Activated naive CD8-positive, alpha-beta T cell treated with anti-CD3 and anti-CD28 coated beads for 36 hours (primary cell): ENCODE measurements at regions not wholly inside any gene's neighbourhood (a gene's known extent, or its start where the extent isn't known, plus 50 kb on each side); places are given as distances from the start of the nearest gene placed in this dataset.
"Not testable (repeated sequence)": the region's sequence is repeated elsewhere in the genome, so short reads cannot be mapped to it uniquely, and the experiment has no call there.

Source experiments
- DNase-seq: peaks from one replicate; pipeline ENCODE4 v3.0.0; 2021
- H3K27ac Mint-ChIP-seq: one replicate; pipeline ENCODE4 v1.8.0; 2022; ENCODE audit warnings: mild to moderate bottlenecking, moderate library complexity, mixed read lengths
- H3K27me3 Mint-ChIP-seq: one replicate; pipeline ENCODE4 v1.8.0; 2022; ENCODE audit warnings: mild to moderate bottlenecking, mixed read lengths
- H3K36me3 Mint-ChIP-seq: one replicate; pipeline ENCODE4 v1.8.0; 2021; ENCODE audit warnings: mild to moderate bottlenecking, mixed read lengths
- H3K4me1 Mint-ChIP-seq: one replicate; pipeline ENCODE4 v1.8.0; 2021; ENCODE audit warnings: mixed read lengths
- H3K4me3 Mint-ChIP-seq: one replicate; pipeline ENCODE4 v1.8.0; 2022; ENCODE audit warnings: mild to moderate bottlenecking, moderate library complexity, mixed read lengths
- H3K9me3 Mint-ChIP-seq: one replicate; pipeline ENCODE4 v1.8.0; 2022; ENCODE audit warnings: mixed read lengths

DNA sequence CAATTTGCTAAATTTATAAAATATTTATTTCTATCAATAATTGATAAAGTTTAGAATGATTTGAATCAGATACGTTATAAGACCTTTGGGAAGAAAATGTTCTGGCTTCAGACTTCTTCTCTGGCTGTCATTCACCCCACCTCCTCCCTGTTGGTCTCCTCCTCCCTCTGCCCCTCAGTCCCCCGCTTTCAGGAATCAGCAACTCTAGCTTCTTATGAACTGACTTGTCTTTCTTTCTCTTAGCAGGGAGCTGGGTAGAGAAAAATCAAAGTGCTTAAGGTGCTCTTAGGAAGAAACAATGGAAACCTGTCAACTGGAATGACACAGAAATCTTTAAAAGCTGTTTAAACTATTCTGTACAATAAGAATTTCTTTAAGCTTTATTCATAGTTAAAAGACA lies 71.3 kb upstream of the ETV3 start:
- Mint-ChIP-seq H3K4me1 (no peaks in the 10 kb centered on the region), H3K27me3 (peaks cover 35% of the 10 kb centered on the region), H3K27ac (no peak overlapping the region), H3K9me3 (peaks cover 22% of the 10 kb centered on the region), H3K36me3 (no peaks in the 10 kb centered on the region), H3K4me3 (no peak overlapping the region)
- no peak for DNase-seq

- not testable (repeated sequence) for H3K4me1 Mint-ChIP-seq, H3K36me3 Mint-ChIP-seq, H3K27ac Mint-ChIP-seq, H3K4me3 Mint-ChIP-seq, DNase-seq, H3K9me3 Mint-ChIP-seq
- peaks cover 26% of the 10 kb centered on the region for H3K27me3 Mint-ChIP-seq
These were observed 67.8 kb upstream of the ETV3 start for GRCh38 chr1:157205982-157206381.

DNA sequence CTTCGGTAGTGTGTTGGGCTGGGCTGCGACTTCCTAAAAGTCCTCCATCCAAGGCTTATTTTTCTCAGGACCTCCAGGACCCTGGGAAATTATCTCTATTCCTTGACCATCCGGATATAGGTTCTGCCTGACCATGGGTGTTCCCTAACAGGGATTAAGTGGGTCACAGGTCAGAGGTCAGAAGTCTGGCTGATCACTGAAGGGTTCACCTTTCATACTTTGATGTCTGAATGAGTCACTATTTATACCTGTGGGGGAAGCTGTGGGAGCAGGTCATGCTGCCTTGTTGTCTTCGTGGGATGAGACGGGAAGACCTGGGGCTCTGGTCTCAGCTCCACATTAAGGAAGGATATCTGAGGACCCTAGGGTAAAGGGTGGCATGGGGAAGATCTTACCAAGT lies 65.0 kb upstream of the ETV3 start:
- Mint-ChIP-seq H3K9me3 (no peaks in the 10 kb centered on the region), H3K27me3 (peaks cover 19% of the 10 kb centered on the region), H3K4me1 (no peaks in the 10 kb centered on the region), H3K27ac (no peak overlapping the region), H3K36me3 (no peaks in the 10 kb centered on the region), H3K4me3 (no peak overlapping the region)
- no peak for DNase-seq

- Mint-ChIP-seq H3K27ac (no peak overlapping the region), H3K4me1 (no peaks in the 10 kb centered on the region), H3K36me3 (no peaks in the 10 kb centered on the region), H3K27me3 (peaks cover 18% of the 10 kb centered on the region), H3K9me3 (no peaks in the 10 kb centered on the region), H3K4me3 (no peak overlapping the region)
- DNase-seq = no peak
These were observed 64.1 kb upstream of the ETV3 start for GRCh38 chr1:157202331-157202730.

- Mint-ChIP-seq H3K9me3 (no peaks in the 10 kb centered on the region), H3K27ac (no peak overlapping the region), H3K4me3 (no peak overlapping the region), H3K4me1 (no peaks in the 10 kb centered on the region), H3K27me3 (peaks cover 15% of the 10 kb centered on the region), H3K36me3 (no peaks in the 10 kb centered on the region)
- no peak for DNase-seq
These were observed 63.6 kb upstream of the ETV3 start for GRCh38 chr1:157201767-157202166.

DNA sequence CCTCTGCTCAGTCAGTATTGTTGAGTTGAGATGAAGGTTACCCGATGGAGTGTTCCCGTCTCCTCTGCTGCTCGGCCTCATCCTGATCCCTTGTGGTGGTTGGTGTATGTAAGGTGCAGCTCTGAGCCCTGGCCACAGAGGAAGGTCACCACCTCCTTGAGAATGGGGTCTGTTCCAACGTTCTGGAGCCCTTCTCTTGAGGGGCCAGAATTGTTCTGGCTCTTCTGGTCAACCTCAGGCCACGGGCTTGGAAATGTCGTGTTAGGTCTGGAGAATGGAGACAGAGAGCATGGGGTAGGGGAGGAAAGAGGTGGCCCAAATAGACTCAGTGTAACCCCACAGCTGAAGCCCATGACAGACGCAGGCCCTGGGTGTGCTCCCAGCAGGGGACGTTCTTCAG lies 62.3 kb upstream of the ETV3 start:
- H3K4me1 Mint-ChIP-seq = peaks cover 2% of the 10 kb centered on the region
- H3K4me3 Mint-ChIP-seq = no peak overlapping the region
- no peaks in the 10 kb centered on the region for H3K36me3 Mint-ChIP-seq
- DNase-seq = no peak
- H3K27ac Mint-ChIP-seq = no peak overlapping the region
- no peaks in the 10 kb centered on the region for H3K9me3 Mint-ChIP-seq
- H3K27me3 Mint-ChIP-seq = peaks cover 27% of the 10 kb centered on the region

DNA sequence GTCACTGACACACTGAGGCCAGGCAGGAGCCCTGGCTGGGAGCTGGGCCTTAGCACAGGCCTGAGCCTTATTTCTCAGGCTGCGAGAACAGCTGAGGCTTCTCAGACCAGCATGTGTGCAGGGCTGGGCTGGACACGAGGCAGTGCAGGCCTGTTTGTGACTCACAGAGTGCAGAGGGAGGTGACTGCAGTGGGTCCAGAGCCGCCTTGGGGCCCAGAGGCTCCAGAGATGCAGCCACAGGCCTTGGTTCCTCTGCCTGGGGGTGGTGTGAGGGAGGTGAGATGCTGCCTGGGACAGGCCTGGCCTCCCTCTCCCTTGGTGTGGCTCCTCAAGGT lies 61.2 kb upstream of the ETV3 start:
- Mint-ChIP-seq H3K27me3 (peaks cover 26% of the 10 kb centered on the region), H3K9me3 (no peaks in the 10 kb centered on the region), H3K27ac (no peak overlapping the region), H3K4me1 (peaks cover 2% of the 10 kb centered on the region), H3K4me3 (no peak overlapping the region), H3K36me3 (no peaks in the 10 kb centered on the region)
- DNase-seq = no peak

DNA sequence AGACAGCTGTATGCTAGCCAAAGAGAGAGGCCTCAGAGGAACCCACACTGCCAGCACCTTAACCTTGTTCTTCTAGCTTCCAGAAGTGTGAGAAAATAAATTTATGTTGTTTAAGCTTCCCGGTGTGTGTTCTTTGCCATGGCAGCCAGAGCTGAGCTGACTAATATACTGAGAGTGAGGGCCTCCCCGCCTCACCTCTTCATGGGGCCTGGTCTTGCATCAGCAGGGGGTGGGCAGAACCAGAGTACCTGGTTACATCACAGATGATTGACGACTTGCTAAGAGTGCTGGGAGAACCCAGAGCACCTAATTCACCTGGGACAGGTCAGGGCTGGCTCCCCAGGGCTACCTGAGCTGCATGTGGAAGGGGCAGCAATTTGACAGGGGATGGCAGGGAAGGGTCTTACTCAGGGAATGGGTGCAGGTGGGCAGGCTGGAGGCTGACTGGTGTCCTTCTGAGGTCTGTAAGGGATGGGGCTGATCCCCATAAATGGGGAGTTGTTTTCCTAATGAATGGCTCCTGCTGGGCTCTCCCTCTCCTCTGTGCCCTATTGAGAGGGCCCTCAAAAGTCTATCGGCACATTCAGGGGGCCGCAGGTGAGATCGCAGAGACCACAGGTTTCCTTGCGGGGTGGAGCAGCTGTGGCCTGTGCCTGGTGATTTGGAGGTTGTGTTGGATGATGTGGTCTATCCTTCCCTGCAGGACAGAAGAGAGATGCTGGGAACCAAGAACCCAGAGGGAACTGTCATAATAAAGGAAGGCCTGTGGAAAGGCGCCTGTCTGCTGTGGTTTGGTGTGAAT lies 60.6 kb upstream of the ETV3 start:
- H3K9me3 Mint-ChIP-seq = no peaks in the 10 kb centered on the region
- peaks cover 31% of the 10 kb centered on the region for H3K27me3 Mint-ChIP-seq
- no peak overlapping the region for H3K27ac Mint-ChIP-seq
- no peaks in the 10 kb centered on the region for H3K36me3 Mint-ChIP-seq
- no peak for DNase-seq
- peaks cover 4% of the 10 kb centered on the region for H3K4me1 Mint-ChIP-seq
- H3K4me3 Mint-ChIP-seq = no peak overlapping the region

GRCh38 chr1:157197906-157198435 lies 59.8 kb upstream of the ETV3 start:
- peaks cover 5% of the 10 kb centered on the region for H3K4me1 Mint-ChIP-seq
- H3K4me3 Mint-ChIP-seq = no peak overlapping the region
- H3K27ac Mint-ChIP-seq = no peak overlapping the region
- peaks cover 33% of the 10 kb centered on the region for H3K27me3 Mint-ChIP-seq
- H3K36me3 Mint-ChIP-seq = no peaks in the 10 kb centered on the region
- DNase-seq = no peak
- no peaks in the 10 kb centered on the region for H3K9me3 Mint-ChIP-seq

- not testable (repeated sequence) for H3K9me3 Mint-ChIP-seq, DNase-seq, H3K36me3 Mint-ChIP-seq, H3K4me1 Mint-ChIP-seq, H3K27ac Mint-ChIP-seq, H3K4me3 Mint-ChIP-seq
- peaks cover 37% of the 10 kb centered on the region for H3K27me3 Mint-ChIP-seq
These were observed 58.7 kb upstream of the ETV3 start for GRCh38 chr1:157196670-157197456.

DNA sequence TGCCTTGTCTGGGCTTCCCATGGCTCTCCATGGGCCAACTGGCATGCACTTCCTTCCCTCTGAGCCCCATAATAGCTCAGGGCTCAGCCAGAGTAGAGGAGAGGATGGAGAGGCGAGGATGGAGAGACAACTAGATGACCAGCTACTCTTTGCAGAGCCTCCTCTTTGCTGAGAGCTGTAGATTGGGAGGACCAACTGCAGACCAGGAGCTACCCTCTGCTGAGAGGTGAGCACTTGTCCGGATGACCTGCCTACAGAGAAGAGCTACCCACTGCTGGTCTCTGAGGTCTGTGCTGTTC lies 58.0 kb upstream of the ETV3 start:
- no peak overlapping the region for H3K4me3 Mint-ChIP-seq
- no peak overlapping the region for H3K27ac Mint-ChIP-seq
- H3K27me3 Mint-ChIP-seq = peaks cover 42% of the 10 kb centered on the region
- H3K36me3 Mint-ChIP-seq = no peaks in the 10 kb centered on the region
- no peak for DNase-seq
- H3K4me1 Mint-ChIP-seq = peaks cover 5% of the 10 kb centered on the region
- H3K9me3 Mint-ChIP-seq = no peaks in the 10 kb centered on the region

DNA sequence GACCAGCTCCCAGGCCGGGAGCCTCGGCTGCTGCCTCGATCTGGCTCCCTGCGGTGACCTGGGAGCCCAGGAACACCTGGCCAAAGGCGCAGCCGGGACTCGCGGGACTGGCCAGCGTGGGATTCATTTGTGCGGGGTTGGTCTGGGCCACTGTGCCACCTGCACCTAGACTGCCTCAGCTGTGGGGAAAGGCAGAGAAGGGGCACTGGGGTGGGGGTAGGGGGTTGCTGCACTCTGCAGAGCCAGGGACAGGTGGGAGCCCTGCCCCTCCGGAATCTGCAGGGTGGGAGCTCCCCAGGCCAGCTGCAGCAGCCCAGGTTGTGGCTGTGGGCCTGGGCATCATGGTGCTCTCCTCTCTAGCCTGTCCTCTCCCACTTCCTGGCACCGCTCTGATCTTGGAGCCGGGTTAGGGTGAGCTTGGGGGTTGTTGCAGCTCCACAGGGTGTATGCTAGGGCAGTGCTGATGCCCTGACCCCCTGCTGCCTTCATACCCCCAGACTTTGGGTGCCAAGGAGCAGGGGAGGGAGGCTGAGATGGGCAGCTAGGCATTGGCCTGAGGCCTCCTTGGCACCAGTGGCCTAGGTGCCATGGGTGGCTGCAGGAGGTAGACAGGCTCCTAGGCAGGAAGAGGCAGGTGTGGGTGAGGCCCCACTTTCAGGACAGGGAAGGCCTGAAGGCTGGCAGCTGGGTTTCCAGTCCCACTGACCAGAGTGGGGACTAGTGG lies 57.5 kb upstream of the ETV3 start:
- peaks cover 42% of the 10 kb centered on the region for H3K27me3 Mint-ChIP-seq
- H3K36me3 Mint-ChIP-seq = no peaks in the 10 kb centered on the region
- H3K9me3 Mint-ChIP-seq = no peaks in the 10 kb centered on the region
- H3K27ac Mint-ChIP-seq = no peak overlapping the region
- H3K4me1 Mint-ChIP-seq = peaks cover 5% of the 10 kb centered on the region
- DNase-seq = no peak
- H3K4me3 Mint-ChIP-seq = no peak overlapping the region

DNA sequence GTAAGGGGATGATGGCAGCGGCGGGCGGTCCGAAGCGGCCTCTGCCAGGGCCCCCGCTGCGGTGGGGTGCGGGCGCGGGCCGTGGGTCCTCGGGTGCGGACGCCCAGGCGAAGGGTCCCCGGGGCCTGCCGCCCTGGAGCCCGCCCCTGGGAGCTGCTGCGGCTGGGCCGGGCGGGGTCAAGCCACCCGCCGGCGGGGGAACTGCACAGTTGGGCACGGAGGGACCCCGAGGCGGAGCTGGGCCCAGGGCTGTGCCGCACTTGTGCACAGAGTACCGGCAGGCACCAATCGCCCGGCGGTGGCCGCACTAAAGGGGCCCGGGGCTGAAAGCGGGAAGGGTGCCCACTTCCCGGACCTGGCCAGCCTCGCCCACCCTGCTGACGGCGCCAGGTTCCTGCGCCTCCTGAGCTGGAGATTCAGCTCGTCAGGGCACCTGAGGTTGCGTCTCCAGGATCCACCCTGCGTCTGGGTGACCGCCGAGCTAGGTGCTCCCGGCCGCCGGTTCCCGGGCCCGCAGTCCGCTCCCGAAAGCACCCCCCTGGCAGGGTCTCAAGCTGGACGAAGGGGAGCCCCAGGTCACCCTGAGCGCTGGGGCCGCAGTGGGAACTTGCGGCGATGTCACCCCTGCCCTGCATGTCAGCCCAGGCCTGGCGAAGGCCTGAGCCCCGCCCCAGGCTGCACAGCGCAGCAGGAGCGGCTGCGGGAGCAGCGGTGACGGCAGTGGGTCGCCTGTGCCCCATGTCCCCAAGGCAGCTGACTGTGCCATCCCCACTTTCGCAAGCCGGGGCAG lies 56.7 kb upstream of the ETV3 start:
- Mint-ChIP-seq H3K36me3 (no peaks in the 10 kb centered on the region), H3K27ac (no peak overlapping the region), H3K4me3 (no peak overlapping the region), H3K9me3 (no peaks in the 10 kb centered on the region), H3K27me3 (peaks cover 42% of the 10 kb centered on the region), H3K4me1 (peaks cover 5% of the 10 kb centered on the region)
- DNase-seq = no peak

- peak; percentile 55 for DNase-seq
- Mint-ChIP-seq H3K27ac (no peak overlapping the region), H3K4me3 (no peak overlapping the region)
These were observed 55.7 kb upstream of the ETV3 start for GRCh38 chr1:157193702-157194391.

More at GRCh38 chr1:157193702-157194391, 55.7 kb upstream of the ETV3 start:
- Mint-ChIP-seq H3K36me3 (no peaks in the 10 kb centered on the region), H3K4me1 (peaks cover 5% of the 10 kb centered on the region), H3K9me3 (no peaks in the 10 kb centered on the region), H3K27me3 (peaks cover 42% of the 10 kb centered on the region)
